HepG2 (cell line): ENCODE measurements at regions not wholly inside any gene's neighbourhood (a gene's known extent, or its start where the extent isn't known, plus 50 kb on each side); places are given as distances from the start of the nearest gene placed in this dataset.
"Not testable (repeated sequence)": the region's sequence is repeated elsewhere in the genome, so short reads cannot be mapped to it uniquely, and the experiment has no call there.

Experiments
- ATAC-seq: fragments of 200-7000 bp; cut with Tn5 transposase; 3 replicates; pipeline ENCODE4 v1.9.1; 2020; ENCODE audit warnings: mild to moderate bottlenecking, moderate library complexity
- BruUV-seq: library from RNA; stranded (reverse); fragments of 400-500 nt; replicated peaks from 2 replicates; lab custom pipeline; 2021; lab: Mats Ljungman, UMichigan
- CTCF ChIA-PET: fragments of 300-600 bp; formaldehyde crosslinking; extraction: SDS; loops from one replicate; lab custom pipeline; 2021; ENCODE audit warnings: low total read pairs, inconsistent platforms, low intra/inter-chr PET ratio; lab: Yijun Ruan, JAX
- POLR2A ChIA-PET: fragments of 350-600 bp; sonication (Branson Sonifier 250); formaldehyde crosslinking; loops from one replicate; lab custom pipeline; 2020; ENCODE audit warnings: antibody characterized with exemption, inconsistent platforms; lab: Yijun Ruan, JAX
- DNase-seq: peaks from one replicate; pipeline ENCODE4 v3.0.0-alpha.2; 2015; ENCODE audit warnings: low spot score
- FAIRE-seq: peaks from 3 replicates; lab custom pipeline; 2011; peaks lifted over from hg19 to GRCh38; lab: Jason Lieb, UNC
- H2AFZ ChIP-seq: one replicate; pipeline ENCODE4 v1.6.1; 2011; ENCODE audit warnings: low read length, inconsistent platforms
- H3K27ac ChIP-seq: fragments of 300-600 bp; 3 replicates; pipeline ENCODE4 v1.8.0; 2011; ENCODE audit warnings: mixed run types, mild to moderate bottlenecking, mixed read lengths, low read length, inconsistent platforms; ENCODE audit not compliant: insufficient read depth; ENCODE audit errors: extremely low read length
- H3K27me3 ChIP-seq, 2 experiments: fragments of 200-600 bp in 1 of 2; 2 replicates in 1 of 2; 3 replicates in 1 of 2; pipeline versions ENCODE4 v1.6.0 to v1.8.0; 2011; ENCODE audit warnings: low read length in 2 of 2, mild to moderate bottlenecking in 2 of 2, moderate library complexity in 2 of 2, inconsistent platforms in 1 of 2; ENCODE audit not compliant: insufficient read depth in 2 of 2, control insufficient read depth in 1 of 2
- H3K36me3 ChIP-seq, 2 experiments: fragments of 200-600 bp in 1 of 2; replicated peaks in 1 of 2; 2 replicates in 1 of 2; 3 replicates in 1 of 2; pipeline versions ENCODE4 v1.5.1 to v1.8.0; 2011; ENCODE audit warnings: low read length in 2 of 2, inconsistent platforms in 1 of 2; ENCODE audit not compliant: insufficient read depth in 2 of 2, control insufficient read depth in 1 of 2
- H3K4me1 ChIP-seq: 2 replicates; pipeline ENCODE4 v1.5.1; 2012; ENCODE audit warnings: low read length, inconsistent platforms; ENCODE audit not compliant: insufficient read depth
- H3K4me2 ChIP-seq: 2 replicates; pipeline ENCODE4 v1.6.0; 2011; ENCODE audit warnings: low read depth, low read length, inconsistent platforms
- H3K4me3 ChIP-seq, 3 experiments: fragments of 200-600 bp in 1 of 3; sonication (generic), shearing (Covaris generic) in 1 of 3; replicated peaks in 1 of 3; 2 replicates each; pipeline ENCODE4 v1.5.1; 2011 to 2016; ENCODE audit warnings: low read length in 3 of 3, inconsistent platforms in 2 of 3, low read depth in 2 of 3, mild to moderate bottlenecking in 2 of 3, control low read depth in 1 of 3, mixed read lengths in 1 of 3; ENCODE audit not compliant: insufficient read depth in 1 of 3
- H3K79me2 ChIP-seq: one replicate; pipeline ENCODE4 v1.6.1; 2011; ENCODE audit warnings: low read length, inconsistent platforms; ENCODE audit not compliant: insufficient read depth
- H3K9ac ChIP-seq: 2 replicates; pipeline ENCODE4 v1.6.0; 2011; ENCODE audit warnings: mild to moderate bottlenecking, low read depth, low read length, inconsistent platforms; ENCODE audit not compliant: insufficient read depth
- H3K9me3 ChIP-seq: 2 replicates; pipeline ENCODE4 v1.5.1; 2012; ENCODE audit warnings: mild to moderate bottlenecking, low read length
- H4K20me1 ChIP-seq: 2 replicates; pipeline ENCODE4 v1.6.0; 2011; ENCODE audit warnings: inconsistent platforms, mild to moderate bottlenecking, low read length, moderate library complexity; ENCODE audit not compliant: insufficient read depth
- FOSL1 ChIP-seq: sonication (generic); formaldehyde crosslinking; IDR thresholded peaks from 2 replicates; pipeline ENCODE4 v1.9.0; 2021; ENCODE audit warnings: missing genetic modification reagents, borderline replicate concordance
- HIVEP1 ChIP-seq: sonication (generic); formaldehyde crosslinking; IDR thresholded peaks from 2 replicates; pipeline ENCODE4 v1.4.0; 2020; ENCODE audit warnings: mild to moderate bottlenecking, missing genetic modification reagents
- HOXA9 ChIP-seq: sonication (generic); formaldehyde crosslinking; IDR thresholded peaks from 2 replicates; pipeline ENCODE4 v1.8.1; 2022; ENCODE audit warnings: missing genetic modification reagents, mild to moderate bottlenecking, moderate library complexity, borderline replicate concordance
- NFKB2 ChIP-seq: sonication (generic); formaldehyde crosslinking; IDR thresholded peaks from 2 replicates; pipeline ENCODE4 v1.4.0; 2020; ENCODE audit warnings: missing genetic modification reagents, borderline replicate concordance
- THAP11 ChIP-seq: IDR thresholded peaks from 2 replicates; pipeline ENCODE4 v1.6.1; 2016; ENCODE audit warnings: missing biosample characterization, missing genetic modification reagents
- U2AF1 ChIP-seq: fragments of 200-400 bp; formaldehyde crosslinking; optimal IDR thresholded peaks from 2 replicates; pipeline ENCODE3; 2017; ENCODE audit warnings: mild to moderate bottlenecking, low read depth, low read length
- ZBTB7A ChIP-seq: sonication (generic); formaldehyde crosslinking; IDR thresholded peaks from 2 replicates; pipeline ENCODE4 v1.8.0; 2022; ENCODE audit warnings: mild to moderate bottlenecking, missing genetic modification reagents
- ZNF225 ChIP-seq: sonication (generic); formaldehyde crosslinking; IDR thresholded peaks from 2 replicates; pipeline ENCODE4 v1.4.0; 2020; ENCODE audit warnings: mild to moderate bottlenecking, missing genetic modification reagents
- ZNF253 ChIP-seq: sonication (generic); formaldehyde crosslinking; IDR thresholded peaks from 2 replicates; pipeline ENCODE4 v1.8.0; 2022; ENCODE audit warnings: mild to moderate bottlenecking, missing genetic modification reagents, borderline replicate concordance
- ZNF569 ChIP-seq: sonication (generic); formaldehyde crosslinking; IDR thresholded peaks from 2 replicates; pipeline ENCODE4 v1.5.0; 2020; ENCODE audit warnings: mild to moderate bottlenecking, missing genetic modification reagents, moderate library complexity, borderline replicate concordance
- ZNF816 ChIP-seq: sonication (generic); formaldehyde crosslinking; IDR thresholded peaks from 2 replicates; pipeline ENCODE4 v1.8.0; 2022; ENCODE audit warnings: missing genetic modification reagents, mild to moderate bottlenecking, borderline replicate concordance
- WGBS: methylation state at CpG from one replicate; pipeline ENCODE4 v1.1.6; 2017; ENCODE audit warnings: low lambda C conversion rate; 5-methylcytosine and 5-hydroxymethylcytosine counted together
- in situ Hi-C: cut with HindIII; loops from 2 replicates; pipeline ENCODE4 v1.10.0; 2017; ENCODE audit warnings: low pct_unique_long_range_greater_than_20kb; ENCODE audit not compliant: extremely low pct_ligation_motif_present
- intact Hi-C: fragments of 100-400 bp; cut with micrococcal nuclease; formaldehyde crosslinking; loops from one replicate; pipeline ENCODE4 v1.10.0; 2022; ENCODE audit not compliant: unreplicated experiment
- TF ChIP-seq, protein P1 (sequence below): sonication (generic); formaldehyde crosslinking; IDR thresholded peaks from 2 replicates; pipeline ENCODE4 v1.8.0; 2022; ENCODE audit warnings: mild to moderate bottlenecking, missing genetic modification reagents, moderate library complexity

DNA sequence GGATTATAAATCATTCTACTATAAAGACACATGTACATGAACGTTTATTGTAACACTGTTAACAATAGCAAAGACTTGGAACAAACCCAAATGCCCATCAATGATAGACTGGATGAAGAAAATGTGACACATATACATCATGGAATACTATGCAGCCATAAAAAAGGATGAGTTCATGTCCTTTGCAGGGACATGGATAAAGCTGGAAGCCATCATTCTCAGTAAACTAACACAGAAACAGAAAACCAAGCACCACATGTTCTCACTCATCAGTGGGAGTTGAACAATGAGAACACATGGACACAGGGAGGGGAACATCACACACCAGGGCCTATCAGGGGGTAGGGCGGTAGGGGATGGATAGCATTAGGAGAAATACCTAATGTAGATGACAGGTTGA lies 202.7 kb downstream of the ENC1 start:
- FAIRE-seq, H3K4me2 ChIP-seq, H3K9me3 ChIP-seq, H2AFZ ChIP-seq, POLR2A ChIA-PET, CTCF ChIA-PET, H3K9ac ChIP-seq, DNase-seq, intact Hi-C loops, H4K20me1 ChIP-seq, in situ Hi-C loops, H3K27ac ChIP-seq, H3K4me3 ChIP-seq, H3K79me2 ChIP-seq, BruUV-seq, H3K27me3 ChIP-seq, ATAC-seq, H3K36me3 ChIP-seq: not testable (repeated sequence)
- 46% methylated on average over 2 of the region's 2 CpGs for WGBS
- peaks cover 12% of the 10 kb centered on the region for H3K4me1 ChIP-seq

DNA sequence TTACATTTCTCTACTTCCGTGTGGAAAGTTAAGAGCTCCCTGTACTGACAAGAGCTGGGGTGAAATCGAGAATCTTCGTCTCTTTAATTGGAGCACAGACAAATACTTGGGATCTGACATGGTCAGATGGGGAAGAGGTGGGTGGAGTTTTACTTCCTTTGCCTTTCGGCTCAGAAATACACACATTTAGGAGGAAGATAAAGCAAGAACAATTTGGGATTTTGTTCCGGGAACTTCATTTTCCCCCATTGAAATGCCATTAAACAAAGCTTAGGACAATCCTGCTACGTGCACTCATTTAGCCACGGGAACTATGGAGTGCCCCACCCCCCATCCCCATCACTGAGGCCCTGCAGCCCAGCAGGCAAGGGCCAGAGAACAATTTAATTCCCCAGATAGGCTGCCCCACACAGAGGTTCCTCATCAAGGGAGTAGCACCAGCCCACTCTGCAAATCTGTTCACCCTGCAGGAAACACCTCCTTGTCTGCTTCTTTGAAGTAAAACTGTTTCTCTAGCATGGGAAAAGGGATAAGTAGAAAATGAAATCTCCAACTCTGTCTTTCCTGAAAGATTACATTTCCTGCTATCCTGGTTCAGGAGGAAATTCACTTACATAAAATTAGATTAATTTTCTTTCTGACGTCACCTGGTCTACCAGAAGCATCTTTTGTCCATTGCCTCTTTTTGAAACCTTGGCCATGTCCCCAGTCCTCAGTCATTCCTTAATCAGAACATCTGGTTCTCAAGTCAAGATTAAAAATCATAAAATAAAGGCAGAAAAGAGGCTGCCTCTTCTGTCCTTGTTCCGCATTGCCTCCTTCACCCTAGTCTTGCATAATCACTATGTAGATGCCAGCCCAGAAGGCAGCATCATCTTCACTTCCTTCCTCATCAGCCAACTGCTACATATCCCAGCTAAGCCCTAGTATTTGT lies 206.4 kb downstream of the ENC1 start:
- intact Hi-C loops (no loop called here), in situ Hi-C loops (no loop called here)
- no peaks in the 10 kb centered on the region; a peak in 1 of 5 replicates for H3K27me3 ChIP-seq
- FAIRE-seq, result no peak
- H3K9me3 ChIP-seq, result no peaks in the 10 kb centered on the region
- H3K9ac ChIP-seq, result no peak overlapping the region
- TF ChIP-seq NFKB2 (CRISPR knock-in tag) (no peak), ZNF253 (CRISPR knock-in tag) (no peak), ZNF569 (no peak), ZNF225 (CRISPR knock-in tag) (no peak), U2AF1 (no peak), HIVEP1 (CRISPR knock-in tag) (no peak), THAP11 (CRISPR knock-in tag) (no peak), FOSL1 (CRISPR knock-in tag) (no peak), ZBTB7A (no peak), ZNF816 (CRISPR knock-in tag) (no peak), HOXA9 (CRISPR knock-in tag) (no peak)
- TF ChIP-seq, protein P1, sequence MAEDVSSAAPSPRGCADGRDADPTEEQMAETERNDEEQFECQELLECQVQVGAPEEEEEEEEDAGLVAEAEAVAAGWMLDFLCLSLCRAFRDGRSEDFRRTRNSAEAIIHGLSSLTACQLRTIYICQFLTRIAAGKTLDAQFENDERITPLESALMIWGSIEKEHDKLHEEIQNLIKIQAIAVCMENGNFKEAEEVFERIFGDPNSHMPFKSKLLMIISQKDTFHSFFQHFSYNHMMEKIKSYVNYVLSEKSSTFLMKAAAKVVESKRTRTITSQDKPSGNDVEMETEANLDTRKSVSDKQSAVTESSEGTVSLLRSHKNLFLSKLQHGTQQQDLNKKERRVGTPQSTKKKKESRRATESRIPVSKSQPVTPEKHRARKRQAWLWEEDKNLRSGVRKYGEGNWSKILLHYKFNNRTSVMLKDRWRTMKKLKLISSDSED (CRISPR knock-in tag), result no peak
- TF ChIP-seq, all 625 proteins: peak for 0
- Histone ChIP-seq H3K79me2 (no peaks in the 10 kb centered on the region), H3K27ac (no peak overlapping the region), H4K20me1 (no peaks in the 10 kb centered on the region), H3K4me3 (no peak overlapping the region), H2AFZ (no peak overlapping the region), H3K4me2 (no peak overlapping the region), H3K36me3 (no peaks in the 10 kb centered on the region), H3K4me1 (peaks cover 12% of the 10 kb centered on the region)
- ATAC-seq (no peak), DNase-seq (no peak)
- POLR2A ChIA-PET, result no interaction called here
- CTCF ChIA-PET, result no interaction called here
- BruUV-seq, result no TSS peak
- 68% methylated on average over 9 of the region's 9 CpGs for WGBS
